Epithelial cell of esophagus (primary cell): ENCODE measurements at regions not wholly inside any gene's neighbourhood (a gene's known extent, or its start where the extent isn't known, plus 50 kb on each side); places are given as distances from the start of the nearest gene placed in this dataset.

Experiments
- DNase-seq: peaks from one replicate; pipeline ENCODE4 v3.0.0; 2010; ENCODE audit warnings: low read depth
- H3K4me3 ChIP-seq: 2 replicates; pipeline ENCODE4 v1.5.1; 2011; ENCODE audit warnings: mild to moderate bottlenecking, low read length, control low read depth
- CTCF ChIP-seq: IDR thresholded peaks from 2 replicates; pipeline ENCODE4 v1.5.1; 2011; ENCODE audit warnings: low read depth, mild to moderate bottlenecking, low read length, control low read depth, inconsistent platforms; ENCODE audit not compliant: insufficient read depth; ENCODE audit errors: missing control alignments

- TF ChIP-seq CTCF: no peak
- DNase-seq: peak; percentile 26
Measured at GRCh38 chr5:128002425-128002824, 81.1 kb upstream of the SLC12A2 start.

DNA sequence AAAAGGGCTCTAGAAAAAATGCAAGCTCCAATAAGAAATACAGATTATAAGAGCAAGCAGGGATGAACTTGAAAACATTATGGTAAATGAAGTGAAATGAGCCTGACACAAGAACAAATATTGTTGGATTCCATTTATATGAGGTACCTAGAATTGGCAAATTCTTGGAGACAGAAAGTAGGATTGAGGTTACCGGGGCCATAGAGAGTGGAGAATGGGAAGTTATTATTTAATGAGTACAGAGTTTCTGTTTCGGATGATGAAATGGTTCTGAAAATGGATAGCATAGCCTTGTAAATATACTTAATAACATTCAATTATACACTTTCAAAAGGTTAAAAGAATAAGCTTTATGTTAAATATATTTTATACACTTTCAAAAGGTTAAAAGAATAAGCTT, 75.6 kb upstream of the SLC12A2 start:
- no peak for DNase-seq
- TF ChIP-seq CTCF: no peak
- H3K4me3 ChIP-seq: no peak overlapping the region

More at GRCh38 chr5:128002425-128002824, 81.1 kb upstream of the SLC12A2 start:
- H3K4me3 ChIP-seq: no peak overlapping the region

DNA sequence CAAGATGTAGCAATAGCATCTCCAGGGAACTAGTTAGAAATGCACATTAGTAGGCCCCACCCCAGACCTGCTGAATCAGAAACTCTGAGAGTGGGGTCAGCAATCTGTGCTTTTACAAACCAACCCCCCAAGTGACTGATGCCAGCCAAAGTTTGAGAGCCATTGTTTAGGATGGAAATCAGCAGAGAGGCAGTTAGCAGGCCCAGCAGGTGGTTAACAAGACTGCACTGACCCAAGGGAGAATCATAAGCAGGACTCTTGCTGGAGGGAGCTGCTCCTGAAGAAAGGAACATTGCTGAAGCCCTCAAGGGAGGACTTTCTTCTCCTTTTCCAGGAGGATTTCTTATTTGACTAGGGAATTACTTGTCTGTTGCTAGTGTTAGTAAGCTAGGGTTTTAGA, 74.2 kb upstream of the SLC12A2 start:
- H3K4me3 ChIP-seq: no peak overlapping the region
- TF ChIP-seq CTCF: no peak
- no peak for DNase-seq

DNA sequence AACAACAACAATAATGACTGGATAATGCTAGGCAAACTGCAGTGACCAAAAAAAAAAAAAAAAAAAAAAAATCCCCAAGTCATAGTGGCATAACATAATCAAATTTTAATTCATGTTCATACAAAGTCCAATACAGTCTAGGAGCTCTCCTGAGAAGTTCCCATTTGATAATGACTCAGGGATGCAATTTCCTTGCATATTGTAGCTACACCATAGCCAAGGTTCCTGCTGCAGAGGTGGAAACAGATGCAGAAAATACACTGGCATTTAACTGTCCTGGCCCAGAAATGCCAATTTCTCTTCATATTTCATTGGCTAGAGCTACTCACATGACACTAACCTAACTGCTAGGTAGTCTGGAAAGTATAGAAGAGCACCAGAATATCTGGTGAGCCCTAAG, 72.2 kb upstream of the SLC12A2 start:
- no peak overlapping the region for H3K4me3 ChIP-seq
- DNase-seq: no peak
- TF ChIP-seq CTCF: no peak

- DNase-seq: no peak
- no peak for TF ChIP-seq CTCF
Measured at GRCh38 chr5:128014578-128014977, 69.0 kb upstream of the SLC12A2 start.

GRCh38 chr5:128015478-128015877, 68.1 kb upstream of the SLC12A2 start:
- no peak for DNase-seq
- TF ChIP-seq CTCF: no peak

More at GRCh38 chr5:128014578-128014977, 69.0 kb upstream of the SLC12A2 start:
- H3K4me3 ChIP-seq: no peak overlapping the region

DNA sequence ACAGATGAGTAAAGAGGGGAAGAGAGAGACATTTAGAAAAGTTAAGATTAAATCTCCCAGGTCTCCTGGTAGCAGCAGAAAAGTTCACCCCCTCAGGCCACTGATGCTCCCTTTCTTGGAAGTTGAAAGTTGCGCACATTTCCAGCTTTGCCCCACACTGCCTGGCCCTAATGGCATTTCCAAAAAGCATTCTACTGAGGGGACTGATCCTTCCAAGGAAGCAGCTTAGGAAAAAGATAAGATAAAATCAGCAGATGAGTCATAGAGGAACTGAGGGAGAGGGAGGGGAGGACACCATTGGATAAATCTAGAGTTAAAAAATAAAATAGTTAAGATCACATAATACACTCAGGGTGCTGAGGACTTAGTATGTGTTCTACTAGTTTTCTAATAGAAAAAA, 67.6 kb upstream of the SLC12A2 start:
- DNase-seq: no peak
- no peak overlapping the region for H3K4me3 ChIP-seq

More at GRCh38 chr5:128015478-128015877, 68.1 kb upstream of the SLC12A2 start:
- no peak overlapping the region for H3K4me3 ChIP-seq

More for the DNA sequence above, 67.6 kb upstream of the SLC12A2 start:
- no peak for TF ChIP-seq CTCF
